Esophagus mucosa (tissue), 1 donor: ENCODE measurements at regions not wholly inside any gene's neighbourhood (a gene's known extent, or its start where the extent isn't known, plus 50 kb on each side); places are given as distances from the start of the nearest gene placed in this dataset.
"Not testable (repeated sequence)": the region's sequence is repeated elsewhere in the genome, so short reads cannot be mapped to it uniquely, and the experiment has no call there.

ENCODE experiments used
- ATAC-seq: fragments of 200-7000 bp; cut with Tn5 transposase; one replicate; pipeline ENCODE4 v1.9.1; 2020
- donor health status: DM: yes; HTN: yes; CAD: no.

DNA sequence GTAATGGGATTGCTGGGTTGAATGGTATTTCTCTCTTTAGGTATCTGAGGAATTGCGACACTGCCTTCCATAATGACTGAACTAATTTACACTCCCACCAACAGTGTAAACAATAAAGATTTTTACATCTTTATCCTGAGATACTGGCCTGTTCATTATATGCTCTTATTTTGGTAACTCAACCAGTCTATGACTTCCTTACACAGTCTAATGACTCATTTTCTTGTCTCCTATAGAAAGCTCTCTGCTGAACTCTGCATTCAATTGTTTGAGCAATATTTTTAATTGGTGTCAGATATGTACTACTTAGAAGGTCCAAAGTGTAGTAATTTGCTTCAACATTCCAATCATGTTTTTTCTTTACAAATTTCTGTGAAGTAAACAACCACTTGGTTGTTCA, 1351.8 kb downstream of the FSCB start:
- no peak for ATAC-seq

DNA sequence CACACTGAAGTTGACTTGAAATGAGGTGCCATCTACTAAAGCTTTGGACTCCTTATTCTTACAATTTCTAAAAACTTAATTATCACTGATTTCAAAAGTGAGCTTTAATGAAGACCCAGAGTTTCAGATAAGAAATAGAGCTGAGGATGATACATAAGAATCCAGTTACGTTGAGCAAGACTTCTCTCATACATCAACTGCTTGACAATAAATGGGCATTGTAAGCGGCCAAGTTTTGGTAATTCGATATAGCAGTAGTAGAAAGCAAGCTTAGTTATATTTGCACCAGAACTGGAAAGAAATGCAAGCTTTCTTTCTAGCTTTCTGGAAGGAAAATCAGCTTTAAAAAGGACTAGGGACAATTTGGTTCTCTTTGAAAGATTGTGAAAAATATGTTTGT, 1359.6 kb downstream of the FSCB start:
- ATAC-seq: no peak

DNA sequence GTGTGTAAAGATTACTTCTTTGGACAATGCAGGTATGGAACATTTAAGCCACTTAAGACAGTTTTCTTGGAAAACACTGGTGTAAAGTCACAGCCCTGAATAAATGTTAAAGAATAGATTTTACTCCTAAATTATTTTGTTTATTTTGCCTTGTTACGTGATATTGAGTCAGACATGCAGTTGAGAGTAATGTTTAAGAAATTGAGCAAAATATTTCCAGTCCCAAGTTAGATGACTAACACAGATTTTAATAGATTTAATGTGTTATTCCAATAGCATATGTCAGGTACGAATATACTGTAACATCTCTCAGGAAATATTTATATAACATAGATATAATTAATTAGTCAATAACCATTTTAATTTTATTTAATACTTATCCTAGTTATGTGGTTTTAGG, 1361.7 kb downstream of the FSCB start:
- ATAC-seq: no peak

DNA sequence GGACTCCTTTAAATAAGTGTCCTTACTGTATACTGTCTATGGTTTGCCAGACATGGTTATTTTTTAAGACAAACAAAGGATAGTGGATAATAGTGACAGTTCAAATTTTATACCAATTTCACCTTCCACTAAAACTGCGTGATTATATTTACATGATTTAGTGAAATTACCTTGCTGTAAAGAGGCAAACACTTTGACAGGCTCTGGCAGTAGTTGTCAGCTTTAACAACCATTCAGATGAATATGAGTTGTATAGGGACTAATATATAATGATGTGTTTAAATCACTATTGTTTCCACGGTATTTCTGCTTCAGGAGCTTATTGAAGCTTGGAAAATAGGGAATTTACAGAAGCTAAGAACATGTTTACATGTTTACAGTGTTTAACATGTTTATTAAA, 1364.0 kb downstream of the FSCB start:
- ATAC-seq: no peak

DNA sequence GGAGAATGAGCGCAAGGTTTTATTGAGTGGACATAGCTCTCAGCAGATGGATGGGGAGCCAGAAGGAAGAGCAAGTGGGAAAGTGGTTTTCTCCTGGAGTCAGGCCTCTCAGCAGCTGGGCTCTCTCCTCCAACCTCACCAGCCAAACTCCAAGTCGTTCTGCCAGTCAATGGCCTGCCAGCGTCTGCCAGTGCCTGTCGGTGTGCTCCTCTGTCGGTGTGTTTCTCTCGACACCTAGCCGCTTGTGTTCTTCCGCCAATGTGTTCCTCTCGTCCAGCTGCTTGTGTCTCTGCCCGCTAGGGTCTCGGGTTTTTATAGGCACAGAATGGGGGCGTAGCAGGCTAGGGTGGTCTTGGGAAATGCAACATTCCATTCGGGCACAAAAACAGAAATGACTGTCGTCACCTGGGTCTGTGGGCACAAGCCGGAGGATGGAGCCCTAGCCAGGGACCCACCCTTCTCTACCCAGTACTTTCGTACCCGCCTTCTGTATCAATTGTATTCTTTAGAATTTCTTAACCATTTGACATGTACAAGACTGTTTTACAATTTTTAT, 1365.4 kb downstream of the FSCB start:
- ATAC-seq: no peak

DNA sequence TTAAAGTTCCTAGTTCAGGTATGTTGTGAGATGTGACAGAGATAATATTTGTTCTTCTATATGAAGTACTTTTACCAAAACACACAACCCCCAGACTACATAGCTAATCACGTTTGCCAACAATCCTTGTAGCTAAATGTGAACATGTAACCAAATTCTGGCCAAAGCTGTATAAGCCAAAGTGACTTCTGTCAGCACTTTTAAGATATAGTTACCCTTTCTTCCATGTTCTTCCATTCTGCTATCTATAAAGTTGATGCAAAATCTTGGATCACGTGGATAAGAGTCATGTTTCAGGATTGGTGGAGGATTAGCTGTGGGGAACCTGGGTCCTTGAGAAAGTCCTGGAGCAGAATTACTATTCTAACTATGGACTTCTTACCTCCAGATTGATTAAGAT, 1366.6 kb downstream of the FSCB start:
- no peak for ATAC-seq

DNA sequence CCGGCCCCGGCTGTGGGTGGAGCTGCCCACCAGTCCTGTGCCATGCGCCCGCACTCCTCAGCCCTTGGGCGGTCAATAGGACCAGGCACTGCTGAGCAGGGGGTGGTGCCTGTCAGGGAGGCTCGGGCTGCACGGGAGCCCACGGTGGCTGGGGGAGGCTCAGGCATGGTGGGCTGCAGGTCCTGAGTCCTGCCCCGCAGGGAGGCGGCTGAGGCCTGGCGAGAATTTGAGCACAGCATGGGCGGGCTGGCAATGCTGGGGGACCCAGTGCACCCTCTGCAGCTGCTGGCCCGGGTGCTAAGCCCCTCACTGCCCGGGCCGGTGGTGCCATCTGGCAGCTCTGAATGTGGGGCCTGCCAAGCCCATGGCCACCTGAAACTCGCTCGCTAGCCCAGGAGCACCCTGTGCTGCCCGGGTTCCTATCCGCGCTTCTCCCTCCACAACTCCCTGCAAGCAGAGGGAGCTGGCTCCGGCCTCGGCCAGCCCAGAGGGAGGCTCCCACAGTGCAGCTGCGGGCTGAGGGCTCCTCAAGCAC, 1371.1 kb downstream of the FSCB start:
- no peak for ATAC-seq

DNA sequence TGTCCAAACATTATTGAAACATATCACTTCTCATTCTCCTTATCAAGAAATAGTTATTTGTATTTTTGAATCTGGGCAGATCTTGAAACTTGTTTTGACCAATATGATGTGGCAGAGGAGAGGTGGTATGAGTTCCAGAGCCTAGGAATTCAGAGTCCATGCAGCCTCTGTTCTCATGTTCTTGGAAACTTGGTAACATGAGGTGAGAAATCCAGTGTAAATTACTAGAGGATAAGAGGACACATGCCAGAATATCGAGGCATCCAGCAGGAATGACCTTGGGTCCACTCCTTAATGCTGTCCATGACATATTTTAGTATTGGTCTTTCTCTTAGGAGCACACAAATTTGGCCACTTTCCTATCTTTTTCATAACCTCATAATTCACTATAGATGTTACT, 1374.6 kb downstream of the FSCB start:
- no peak for ATAC-seq

DNA sequence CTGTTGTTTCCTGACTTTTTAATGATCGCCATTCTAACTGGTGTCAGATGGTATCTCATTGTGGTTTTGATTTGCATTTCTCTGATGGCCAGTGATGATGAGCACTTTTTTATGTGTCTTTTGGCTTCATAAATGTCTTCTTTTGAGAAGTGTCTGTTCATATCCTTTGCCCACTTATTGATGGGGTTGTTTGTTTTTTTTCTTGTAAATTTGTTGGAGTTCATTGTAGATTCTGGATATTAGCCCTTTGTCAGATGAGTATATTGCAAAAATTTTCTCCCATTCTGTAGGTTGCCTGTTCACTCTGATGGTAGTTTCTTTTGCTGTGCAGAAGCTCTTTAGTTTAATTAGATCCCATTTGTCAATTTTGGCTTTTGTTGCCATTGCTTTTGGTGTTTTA, 1378.7 kb downstream of the FSCB start:
- ATAC-seq: not testable (repeated sequence)

DNA sequence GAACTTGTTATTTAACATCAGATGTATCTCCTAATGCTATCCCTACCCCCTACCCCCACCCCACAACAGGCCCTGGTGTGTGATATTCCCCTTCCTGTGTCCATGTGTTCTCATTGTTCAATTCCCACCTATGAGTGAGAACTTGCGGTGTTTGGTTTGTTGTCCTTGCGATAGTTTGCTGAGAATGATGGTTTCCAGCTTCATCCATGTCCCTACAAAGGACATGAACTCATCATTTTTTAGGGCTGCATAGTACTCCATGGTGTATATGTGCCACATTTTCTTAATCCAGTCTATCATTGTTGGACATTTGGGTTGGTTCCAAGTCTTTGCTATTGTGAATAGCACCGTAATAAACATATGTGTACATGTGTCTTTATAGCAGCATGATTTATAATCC, 1379.2 kb downstream of the FSCB start:
- ATAC-seq: not testable (repeated sequence)

DNA sequence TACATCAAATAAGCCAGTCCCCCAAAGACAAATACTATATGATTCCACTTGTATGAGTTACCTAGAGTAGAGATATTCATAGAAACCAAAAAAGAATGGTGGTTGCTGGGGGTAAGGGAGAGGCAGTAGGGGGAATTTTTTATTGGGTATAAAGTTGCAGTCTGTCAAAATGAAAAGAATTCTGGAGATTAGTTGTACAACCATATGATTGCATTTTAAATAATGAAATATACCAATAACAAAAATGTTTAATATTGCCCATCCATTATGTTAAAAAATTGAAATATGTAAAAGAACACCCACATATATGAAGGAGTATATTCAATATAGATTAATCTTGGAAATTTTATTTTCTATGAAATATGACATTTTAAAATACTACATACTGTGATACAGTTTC, 1383.5 kb downstream of the FSCB start:
- no peak for ATAC-seq

DNA sequence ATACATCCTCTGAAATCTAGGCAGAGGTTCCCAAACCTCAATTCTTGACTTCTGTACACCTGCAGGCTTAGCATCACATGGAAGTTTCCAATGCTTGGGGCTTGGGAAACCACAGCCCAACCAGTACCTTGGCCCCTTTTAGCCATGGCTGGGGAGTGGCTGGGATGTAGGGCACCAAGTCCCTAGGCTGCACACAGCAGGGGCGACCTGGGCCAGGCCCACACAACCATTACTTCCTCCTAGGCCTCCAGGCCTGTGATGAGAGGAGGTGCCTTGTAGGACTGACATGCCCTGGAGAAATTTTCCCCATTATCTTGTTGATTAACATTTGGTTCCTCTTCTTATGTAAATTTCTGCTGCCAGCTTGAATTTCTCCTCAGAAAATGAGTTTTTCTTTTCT, 1387.4 kb downstream of the FSCB start:
- no peak for ATAC-seq

DNA sequence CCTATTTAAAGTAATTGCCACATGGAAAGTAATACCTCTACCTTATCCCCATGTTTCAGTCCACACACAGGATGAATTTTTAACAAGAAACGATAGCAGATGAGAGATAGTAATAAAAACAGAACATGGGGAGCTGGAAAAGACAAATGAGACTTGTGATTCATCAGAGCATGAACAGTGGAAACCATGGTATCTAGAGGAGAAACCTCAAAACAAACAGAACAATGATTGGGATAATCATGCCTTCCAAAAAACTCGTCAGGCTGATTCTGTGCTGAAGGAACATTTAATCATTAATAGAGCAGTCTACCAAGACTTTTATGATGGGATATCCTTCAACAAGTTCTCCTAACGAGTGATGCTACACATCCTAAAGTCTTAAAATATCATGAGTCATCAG, 1390.7 kb downstream of the FSCB start:
- no peak for ATAC-seq

DNA sequence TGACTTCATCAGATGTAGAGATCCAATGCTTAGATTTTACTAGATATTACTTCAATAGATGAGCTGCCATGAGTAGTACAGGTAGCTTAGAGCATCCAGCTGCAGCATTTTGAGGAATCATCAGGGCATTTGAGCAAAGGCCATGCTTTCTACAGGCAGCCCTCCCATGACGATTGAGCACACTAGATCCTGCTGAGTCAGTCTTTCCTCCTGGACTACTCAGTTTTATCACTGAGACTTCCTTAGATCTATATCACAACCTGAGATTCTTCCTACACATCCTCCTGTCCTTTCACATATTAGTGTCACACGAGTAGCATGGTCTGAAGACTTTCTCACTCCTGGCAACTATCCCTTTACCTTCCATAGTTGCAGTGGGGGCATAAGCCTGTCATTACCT, 1401.8 kb downstream of the FSCB start:
- ATAC-seq: no peak

DNA sequence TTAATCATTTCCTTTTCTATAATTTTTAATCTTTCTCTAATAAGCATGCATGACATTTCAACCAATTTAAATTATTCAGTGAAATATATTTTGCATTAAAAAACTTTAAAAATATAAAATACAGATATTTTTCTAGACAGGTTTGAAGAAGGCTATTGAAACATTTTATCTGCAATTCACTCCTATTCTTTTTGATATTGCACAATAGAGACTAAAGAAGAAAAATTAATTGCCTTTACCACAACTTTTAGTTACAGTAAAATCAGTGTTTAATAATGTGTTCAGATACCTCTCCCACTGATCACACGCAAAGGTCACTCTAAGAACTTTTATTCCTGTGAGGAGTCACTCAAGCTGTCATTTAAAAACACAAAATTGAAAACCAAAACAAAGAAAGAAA, 1416.7 kb downstream of the FSCB start:
- no peak for ATAC-seq

DNA sequence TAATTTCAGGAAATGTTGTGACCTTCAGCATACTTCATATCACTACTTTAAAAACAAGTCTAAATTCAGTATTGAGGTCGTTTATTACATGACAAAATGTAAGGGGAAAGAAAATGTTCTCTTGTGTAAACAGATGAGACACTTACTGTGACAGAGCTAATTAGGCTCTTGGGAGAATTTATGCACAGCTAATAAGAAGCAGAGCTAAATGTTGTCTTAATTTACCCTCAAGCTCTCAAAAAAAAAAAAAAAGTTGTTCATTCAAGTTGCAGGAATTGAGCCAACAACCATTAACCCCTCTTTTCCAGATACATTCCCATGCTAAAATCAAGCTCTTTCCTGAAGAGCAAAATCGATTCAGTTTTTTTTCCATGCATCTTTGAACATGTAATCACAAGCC, 1419.4 kb downstream of the FSCB start:
- ATAC-seq: no peak

DNA sequence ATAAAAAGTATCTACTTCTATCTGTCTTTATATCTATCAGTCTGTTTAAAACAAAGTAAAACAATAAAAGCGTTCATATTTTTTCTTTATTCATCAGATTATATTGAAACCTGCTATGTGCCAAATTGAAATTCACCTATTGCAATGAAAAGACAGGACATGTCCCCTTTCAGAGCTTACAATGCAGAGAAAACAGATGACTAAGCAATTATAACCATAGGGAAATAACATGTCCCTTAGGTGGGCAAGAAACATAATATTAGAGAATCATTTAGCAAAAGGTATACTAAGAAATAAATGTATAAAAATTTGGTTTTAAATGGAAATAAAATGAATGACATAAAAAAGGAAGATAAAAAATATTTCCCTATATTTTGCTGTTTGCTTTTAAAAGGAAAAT, 1421.3 kb downstream of the FSCB start:
- no peak for ATAC-seq

DNA sequence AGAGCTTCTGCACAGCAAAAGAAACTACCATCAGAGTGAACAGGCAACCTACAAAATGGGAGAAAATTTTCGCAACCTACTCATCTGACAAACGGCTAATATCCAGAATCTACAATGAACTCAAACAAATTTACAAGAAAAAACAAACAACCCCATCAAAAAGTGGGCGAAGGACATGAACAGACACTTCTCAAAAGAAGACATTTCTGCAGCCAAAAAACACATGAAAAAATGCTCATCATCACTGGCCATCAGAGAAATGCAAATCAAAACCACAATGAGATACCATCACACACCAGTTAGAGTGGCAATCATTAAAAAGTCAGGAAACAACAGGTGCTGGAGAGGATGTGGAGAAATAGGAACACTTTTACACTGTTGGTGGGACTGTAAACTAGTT, 1439.7 kb downstream of the FSCB start:
- not testable (repeated sequence) for ATAC-seq

DNA sequence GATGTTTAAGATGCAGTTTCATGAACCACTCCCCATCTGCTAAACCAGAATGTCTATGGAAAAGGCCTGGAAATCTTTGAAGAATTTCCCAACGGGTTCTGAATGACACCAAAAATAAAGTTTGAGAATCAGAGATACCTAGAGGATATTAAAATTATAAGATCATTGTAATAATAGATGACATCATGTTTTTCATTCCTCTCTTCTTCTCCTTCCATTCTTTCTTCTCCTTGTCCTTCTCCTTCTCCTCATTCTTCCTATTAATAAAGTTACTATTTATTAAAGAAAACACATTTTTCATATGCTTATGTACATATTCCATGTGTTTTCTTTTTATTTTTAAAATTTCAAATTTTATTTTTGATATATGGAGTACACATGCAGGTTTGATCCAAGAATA, 1449.4 kb downstream of the LRFN5 start:
- ATAC-seq: no peak

DNA sequence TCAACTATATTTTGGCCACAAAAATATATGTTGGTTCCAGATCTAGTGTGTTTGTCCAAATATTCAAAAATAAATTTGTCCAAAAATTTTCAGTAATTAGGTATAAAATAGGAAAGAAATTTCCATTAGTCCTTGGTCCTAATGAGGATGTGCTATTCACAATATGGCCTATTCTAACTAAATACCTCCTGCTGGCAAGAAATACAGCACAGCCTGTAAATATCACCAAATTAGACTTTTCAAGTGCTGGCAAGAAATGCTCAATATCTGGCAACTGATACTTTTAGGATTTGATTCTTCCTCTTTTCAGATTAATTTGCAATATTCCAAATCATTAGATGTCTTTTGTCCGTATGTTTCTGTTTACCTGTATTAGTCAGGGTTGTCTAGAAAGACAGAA, 1446.2 kb downstream of the LRFN5 start:
- ATAC-seq: no peak

DNA sequence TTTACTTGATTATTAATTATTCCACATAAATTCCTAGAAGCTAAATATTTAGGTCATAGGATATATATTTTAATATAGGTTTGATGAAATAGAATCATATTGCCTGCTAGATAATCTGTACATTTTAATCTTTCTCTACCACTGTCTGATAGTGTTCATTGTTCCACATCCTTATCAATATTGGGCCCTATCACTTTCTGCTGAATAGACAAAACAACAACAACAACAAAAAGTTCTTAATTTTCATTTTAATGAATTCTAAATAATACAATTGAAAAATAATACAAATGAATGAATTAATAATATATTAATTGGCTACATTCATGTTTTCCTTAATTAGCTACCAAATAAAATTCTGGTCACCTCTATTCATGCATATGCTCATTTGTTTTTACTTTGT, 1437.2 kb downstream of the LRFN5 start:
- no peak for ATAC-seq

DNA sequence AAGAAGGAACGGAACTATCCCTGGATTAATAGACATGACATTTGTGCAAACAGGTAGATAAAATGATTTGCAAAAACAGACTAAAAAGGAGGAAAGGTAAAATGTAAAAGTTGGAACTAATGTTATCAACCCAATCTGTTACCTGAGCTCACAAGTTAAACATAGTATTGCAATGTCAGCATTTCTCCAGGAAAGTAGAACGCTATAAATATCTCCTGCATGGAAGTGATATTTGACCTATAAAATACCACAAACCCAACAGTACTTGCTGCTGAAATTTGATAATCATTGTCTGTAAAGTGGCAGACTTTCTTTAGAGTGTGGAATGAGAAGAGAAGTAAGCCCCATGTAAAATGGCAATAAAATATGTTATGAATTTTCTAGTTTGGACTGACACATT, 1435.7 kb downstream of the LRFN5 start:
- ATAC-seq: no peak

DNA sequence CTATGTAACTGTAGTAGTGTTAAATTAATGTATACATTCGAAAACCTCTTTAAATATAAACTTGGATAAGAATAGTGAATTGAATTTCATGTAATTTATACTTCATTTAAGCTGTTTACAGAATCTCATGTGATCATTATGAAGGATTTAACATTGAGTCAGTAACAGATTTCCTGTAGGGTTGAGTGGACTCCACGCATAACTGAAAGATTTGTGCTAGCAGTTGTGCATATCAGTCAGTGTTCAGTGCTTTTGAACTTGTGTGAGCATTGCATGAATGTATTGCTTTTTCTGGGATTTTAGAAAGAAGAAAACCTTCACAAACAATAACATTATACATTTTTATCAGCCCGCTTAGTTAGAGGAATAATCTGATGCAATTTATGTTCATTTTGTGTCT, 1435.3 kb downstream of the LRFN5 start:
- no peak for ATAC-seq

DNA sequence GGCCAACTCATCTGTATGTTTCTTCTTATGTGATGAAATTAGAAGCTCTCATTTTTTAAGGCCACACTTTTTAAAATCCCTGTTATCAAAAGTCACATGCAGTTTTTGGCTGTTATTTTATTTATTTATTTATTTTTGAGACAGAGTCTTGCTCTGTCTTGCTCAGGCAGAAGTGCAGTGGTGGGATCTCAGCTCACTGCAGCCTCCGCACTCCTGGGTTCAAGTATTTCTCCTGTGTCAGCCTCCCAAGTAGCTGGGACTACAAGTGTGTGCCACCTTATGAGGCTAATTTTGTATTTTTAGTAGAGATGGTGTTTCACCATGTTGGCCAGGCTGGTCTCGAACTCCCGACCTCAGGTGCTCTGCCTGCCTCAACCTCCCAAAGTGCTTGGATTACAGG, 1434.5 kb downstream of the LRFN5 start:
- ATAC-seq: no peak

DNA sequence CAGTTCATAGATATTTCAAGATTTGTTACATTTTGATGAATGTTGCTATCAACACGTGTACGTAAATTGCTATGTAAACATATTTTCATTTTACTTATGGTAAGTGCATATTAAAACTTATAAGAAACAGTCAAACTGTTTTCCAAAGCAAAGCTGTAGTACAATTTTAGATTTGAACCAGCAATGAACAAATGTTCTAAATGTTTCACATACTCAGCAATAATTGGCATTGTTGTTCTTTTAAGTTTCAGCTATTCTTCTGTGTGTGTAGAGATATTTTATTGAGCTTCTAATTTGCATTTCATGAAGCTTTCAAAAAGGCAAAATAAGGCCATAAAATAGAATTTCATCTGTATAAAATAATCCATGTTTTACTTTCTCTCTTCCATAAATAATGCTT, 1433.2 kb downstream of the LRFN5 start:
- no peak for ATAC-seq

DNA sequence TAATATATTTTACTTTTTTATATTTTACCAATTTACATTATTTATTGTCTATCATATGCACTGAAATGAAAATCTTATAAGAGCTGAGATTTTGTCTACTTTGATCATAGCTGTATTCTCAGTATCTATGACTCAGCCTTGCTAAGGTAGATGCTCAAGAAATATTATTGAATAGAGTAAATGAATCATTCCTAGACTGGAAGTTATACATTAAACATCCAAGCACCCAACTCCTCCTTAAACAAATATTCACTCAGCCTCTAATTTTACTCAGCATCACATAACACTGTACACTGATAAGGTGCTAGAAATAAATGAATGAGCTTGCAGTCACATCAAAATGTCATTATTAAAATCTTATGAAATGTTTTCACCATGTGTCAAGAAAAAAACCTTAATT, 1424.9 kb downstream of the LRFN5 start:
- no peak for ATAC-seq
